ENCODE measurements at regions not wholly inside any gene's neighbourhood (a gene's known extent, or its start where the extent isn't known, plus 50 kb on each side); places are given as distances from the start of the nearest gene placed in this dataset.

DNA sequence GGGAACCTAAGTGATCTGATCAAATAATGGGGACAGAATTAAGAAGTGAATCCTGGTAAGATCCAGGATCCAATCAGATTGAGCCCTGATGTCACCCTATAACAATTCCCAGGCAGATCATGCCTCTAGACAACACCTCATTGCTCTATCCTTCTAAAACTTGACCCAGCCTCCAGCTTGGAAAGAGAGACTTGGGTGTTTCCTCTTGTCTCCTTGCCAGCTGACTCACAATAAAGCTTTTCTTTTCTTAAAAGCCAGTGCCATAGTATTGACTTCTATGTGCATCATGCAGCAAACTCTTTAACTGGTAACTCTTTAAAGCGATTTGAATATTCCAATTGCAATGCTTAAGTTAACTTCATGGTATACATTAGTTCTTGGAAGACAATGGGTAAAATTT is 109.6 kb upstream of the CHORDC1 start:
- TF ChIP-seq CTCF (IDR thresholded peaks at IDR 0.05; ENCODE audit: poor library complexity) (no peak), EZH2 (IDR thresholded peaks at IDR 0.05; ENCODE audit: borderline replicate concordance) (no peak)

Data from hepatocyte (in vitro differentiated cells).